ENCODE measurements at regions not wholly inside any gene's neighbourhood (a gene's known extent, or its start where the extent isn't known, plus 50 kb on each side); places are given as distances from the start of the nearest gene placed in this dataset.
"Not testable (repeated sequence)": the region's sequence is repeated elsewhere in the genome, so short reads cannot be mapped to it uniquely, and the experiment has no call there.

- no peak for DNase-seq (ENCODE audit: low read depth in 2 of 2)
These were observed 259.6 kb downstream of the CCER1 start for GRCh38 chr12:90695415-90695814.

- no peak for DNase-seq (ENCODE audit: low read depth in 2 of 2)
These were observed 264.9 kb downstream of the CCER1 start for GRCh38 chr12:90690120-90690519.

DNA sequence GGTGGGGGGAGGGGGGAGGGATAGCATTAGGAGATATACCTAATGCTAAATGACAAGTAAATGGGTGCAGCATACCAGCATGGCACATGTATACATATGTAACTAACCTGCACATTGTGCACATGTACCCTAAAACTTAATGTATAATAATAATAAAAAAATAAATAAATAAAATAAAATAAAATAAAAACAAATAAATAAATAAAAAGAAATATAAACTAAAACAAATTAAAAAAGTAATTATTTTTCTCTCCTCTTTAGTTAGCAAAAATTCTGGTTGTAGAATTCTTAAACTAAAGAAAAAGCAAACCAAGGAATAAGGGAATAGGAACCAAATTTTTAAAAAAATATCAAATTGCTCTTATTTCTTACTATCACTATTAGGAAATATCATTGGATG, 267.3 kb downstream of the CCER1 start:
- DNase-seq (ENCODE audit: low read depth in 2 of 2): not testable (repeated sequence)

DNA sequence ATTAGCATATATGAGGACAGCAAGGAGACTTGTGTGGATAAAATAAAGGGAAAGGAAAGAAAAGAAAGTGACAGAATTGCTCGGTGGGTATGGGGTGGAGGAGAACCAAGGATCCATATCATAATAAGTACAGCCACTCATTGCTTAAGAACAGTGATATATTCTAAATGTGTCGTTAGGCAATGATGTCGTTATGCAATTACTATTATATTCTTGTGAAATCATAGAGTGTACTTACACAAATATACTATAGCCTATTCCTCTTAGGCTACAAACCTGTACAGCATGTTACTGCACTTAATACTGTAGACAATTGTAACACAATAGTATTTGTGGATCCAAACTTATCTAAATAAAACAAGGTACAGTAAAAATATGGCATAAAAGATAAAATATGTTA, 271.1 kb downstream of the CCER1 start:
- DNase-seq (ENCODE audit: low read depth in 2 of 2): no peak

GRCh38 chr12:90682398-90682797, 272.6 kb downstream of the CCER1 start:
- no peak for DNase-seq (ENCODE audit: low read depth in 2 of 2)

DNA sequence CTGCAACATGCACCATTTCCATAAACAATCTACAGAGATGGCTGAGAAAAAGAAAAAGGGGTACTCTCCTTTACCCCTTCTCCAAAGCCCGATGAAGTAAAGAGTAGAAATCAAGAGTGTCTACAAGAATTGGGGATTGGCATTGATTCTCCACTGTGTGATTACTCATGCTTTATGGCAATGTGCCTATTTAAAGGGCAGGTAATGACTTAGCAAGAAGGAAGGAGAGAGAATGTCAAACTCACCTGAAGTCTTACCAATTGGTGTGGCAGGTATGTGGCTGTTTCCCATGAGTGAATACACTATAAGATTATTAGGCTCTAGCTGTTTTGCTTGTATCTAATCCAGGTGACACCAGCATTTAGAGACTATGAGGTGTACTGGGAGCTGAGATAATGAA, 275.3 kb downstream of the CCER1 start:
- no peak for DNase-seq (ENCODE audit: low read depth in 2 of 2)

DNA sequence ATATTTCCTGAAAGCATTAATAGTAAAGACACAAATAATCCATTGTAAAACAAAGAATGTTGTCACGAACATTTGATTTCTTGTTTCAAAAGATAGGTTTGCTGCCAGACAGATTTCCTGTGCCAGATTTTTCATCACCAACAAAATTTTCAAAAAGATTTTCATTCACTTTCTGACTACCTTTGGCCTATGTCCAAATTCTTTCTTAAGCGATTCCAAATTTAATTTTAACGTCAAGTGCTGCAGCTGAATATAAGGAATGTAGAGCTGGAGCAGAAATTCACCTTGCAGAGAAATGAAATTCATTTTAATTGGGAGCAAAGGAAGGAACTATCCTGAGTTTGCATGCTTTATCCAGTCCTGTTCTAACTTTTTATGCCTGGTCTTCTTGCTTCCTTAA, 277.4 kb downstream of the CCER1 start:
- DNase-seq (ENCODE audit: low read depth in 2 of 2): no peak

GRCh38 chr12:90677055-90677454, 277.9 kb downstream of the CCER1 start:
- no peak for DNase-seq (ENCODE audit: low read depth in 2 of 2)

- DNase-seq (ENCODE audit: low read depth in 2 of 2): no peak
These were observed 279.9 kb downstream of the CCER1 start for GRCh38 chr12:90675106-90675505.

GRCh38 chr12:90672081-90672480, 282.9 kb downstream of the CCER1 start:
- no peak for DNase-seq (ENCODE audit: low read depth in 2 of 2)

- not testable (repeated sequence) for DNase-seq (ENCODE audit: low read depth in 2 of 2)
These were observed 291.0 kb downstream of the CCER1 start for GRCh38 chr12:90663949-90664348.

DNA sequence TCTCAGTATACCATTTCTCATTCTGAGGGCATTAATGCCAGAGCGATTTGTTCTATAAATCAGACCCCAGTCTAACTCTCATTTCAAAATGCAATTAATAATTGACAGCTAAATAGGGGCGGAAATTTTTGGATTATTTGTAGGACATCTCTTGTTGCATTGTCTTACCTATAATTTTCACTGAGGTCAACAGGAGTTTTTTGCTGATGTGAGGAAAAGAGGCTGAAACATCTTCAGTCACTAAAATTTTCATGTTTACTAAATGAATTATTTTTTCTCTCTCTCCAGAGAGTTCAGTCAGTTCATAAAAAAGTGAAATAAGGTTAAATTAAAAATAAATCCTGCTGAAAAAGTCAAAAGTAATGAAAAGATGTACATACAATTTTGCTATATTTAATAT, 295.9 kb downstream of the CCER1 start:
- no peak for DNase-seq (ENCODE audit: low read depth in 2 of 2)

DNA sequence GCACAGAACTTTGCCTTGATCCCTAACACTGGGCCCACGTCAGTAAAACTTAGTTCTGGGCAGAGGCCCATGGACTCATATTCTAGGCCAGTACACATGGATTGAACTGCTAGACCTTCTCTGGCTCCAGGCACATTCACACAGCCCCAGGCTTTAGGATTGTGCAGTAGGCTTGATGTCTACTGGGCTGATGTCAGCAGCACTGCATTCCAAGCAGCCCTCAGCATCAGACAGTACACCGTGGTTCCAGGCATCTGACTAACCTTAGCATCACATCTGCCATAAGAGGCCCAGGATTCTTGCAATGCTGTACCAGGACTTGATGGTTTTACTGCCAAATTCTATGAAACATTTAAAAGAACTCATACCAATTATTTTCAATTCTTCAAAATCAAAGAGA, 301.9 kb downstream of the CCER1 start:
- DNase-seq (ENCODE audit: low read depth in 2 of 2): no peak

- DNase-seq (ENCODE audit: low read depth in 2 of 2): no peak
These were observed 302.7 kb downstream of the CCER1 start for GRCh38 chr12:90652280-90652679.

DNA sequence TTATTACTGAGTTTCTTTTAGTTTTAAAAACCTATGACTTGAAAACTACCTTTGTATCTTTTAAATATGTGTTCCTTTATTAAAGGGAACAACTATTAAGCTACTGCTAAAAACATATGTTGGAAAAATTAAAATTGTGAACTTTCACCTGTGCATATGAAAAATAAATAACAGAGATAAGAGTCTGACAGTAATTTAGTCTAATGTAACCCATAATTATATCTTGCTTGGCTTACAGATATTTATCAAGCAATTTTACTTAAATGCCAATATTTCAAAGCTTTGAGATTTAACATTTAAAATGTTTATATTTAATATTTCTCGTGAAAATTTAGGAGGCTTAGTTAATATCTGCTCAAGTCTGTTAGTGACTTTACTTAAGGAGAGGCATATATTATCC, 309.8 kb downstream of the CCER1 start:
- no peak for DNase-seq (ENCODE audit: low read depth in 2 of 2)

- DNase-seq (ENCODE audit: low read depth in 2 of 2): no peak
These were observed 323.3 kb downstream of the CCER1 start for GRCh38 chr12:90631591-90632212.

- DNase-seq (ENCODE audit: low read depth in 2 of 2): no peak
These were observed 325.0 kb downstream of the CCER1 start for GRCh38 chr12:90630006-90630405.

DNA sequence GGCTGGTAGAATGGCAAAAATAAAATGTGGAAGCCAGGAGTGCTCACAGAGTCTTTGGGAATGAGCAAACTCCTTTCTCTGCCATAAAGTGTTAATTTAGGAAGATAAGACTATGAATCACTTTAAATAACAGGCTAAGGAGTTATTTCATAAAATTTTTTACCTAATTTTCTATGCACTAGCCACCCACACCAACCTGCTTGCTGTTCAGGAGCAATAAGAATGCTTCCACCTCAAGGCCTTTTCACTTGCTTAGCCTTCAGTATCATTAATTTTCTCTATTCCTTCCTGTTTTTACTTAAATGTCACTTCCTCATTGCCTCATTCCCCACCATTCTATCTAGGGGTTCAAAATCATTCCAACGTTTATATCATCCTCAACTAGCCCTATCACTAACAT, 326.8 kb downstream of the CCER1 start:
- DNase-seq (ENCODE audit: low read depth in 2 of 2): no peak

DNA sequence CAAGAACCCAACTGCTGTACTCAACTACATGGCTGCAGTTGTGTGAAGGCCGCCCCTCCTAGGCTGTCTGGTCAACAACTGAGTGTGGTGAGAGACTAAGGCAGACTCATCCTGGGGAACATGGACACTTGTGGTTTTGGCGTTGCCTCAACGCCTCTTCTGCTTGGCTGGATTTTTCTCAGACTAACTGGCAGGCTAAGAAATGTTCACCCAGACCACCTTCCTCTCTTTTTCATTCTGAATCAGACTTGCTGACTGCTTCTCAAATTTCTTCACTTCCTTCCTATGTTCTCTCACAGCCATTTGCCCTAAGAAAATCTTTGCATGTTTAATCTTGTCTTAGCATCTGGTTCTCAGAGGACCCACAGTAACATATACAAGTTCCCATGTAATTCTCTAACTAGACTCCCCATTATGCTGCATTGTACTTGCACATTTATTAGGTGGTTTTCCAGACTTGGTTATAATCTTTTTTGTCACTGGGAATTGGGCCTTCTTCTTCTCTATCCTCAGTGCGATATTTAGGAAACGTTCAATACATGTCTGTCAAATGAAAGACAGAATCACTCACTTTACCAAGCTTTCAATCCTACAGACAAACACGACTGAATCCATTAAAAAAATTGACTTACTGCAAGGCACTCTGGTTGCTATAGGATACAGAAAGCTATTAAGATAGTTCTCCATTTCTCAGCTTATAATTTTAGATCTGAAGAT, 327.6 kb downstream of the CCER1 start:
- DNase-seq (ENCODE audit: low read depth in 2 of 2): no peak

DNA sequence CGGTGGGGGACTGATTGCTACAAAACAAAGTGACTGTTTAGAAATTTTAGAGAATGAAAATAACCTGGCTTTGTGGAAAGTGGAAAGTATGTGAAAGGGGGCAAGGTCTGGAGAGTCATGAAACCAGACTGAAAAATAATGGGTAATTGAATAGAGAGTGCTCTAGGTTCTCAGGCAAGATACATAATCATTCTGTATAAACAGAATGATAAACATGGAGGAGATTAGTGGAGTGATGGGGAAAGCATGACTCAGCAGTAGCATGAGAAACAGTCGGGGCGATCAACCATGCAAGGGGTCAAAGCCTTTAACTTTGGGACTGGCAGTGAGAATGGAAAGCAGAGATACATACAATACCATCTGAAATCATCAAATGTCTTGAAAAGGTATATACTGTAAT, 332.5 kb downstream of the CCER1 start:
- no peak for DNase-seq (ENCODE audit: low read depth in 2 of 2)

GRCh38 chr12:90621927-90622326, 333.0 kb downstream of the CCER1 start:
- DNase-seq (ENCODE audit: low read depth in 2 of 2): no peak

GRCh38 chr12:90619943-90620342, 335.0 kb downstream of the CCER1 start:
- no peak for DNase-seq (ENCODE audit: low read depth in 2 of 2)

DNA sequence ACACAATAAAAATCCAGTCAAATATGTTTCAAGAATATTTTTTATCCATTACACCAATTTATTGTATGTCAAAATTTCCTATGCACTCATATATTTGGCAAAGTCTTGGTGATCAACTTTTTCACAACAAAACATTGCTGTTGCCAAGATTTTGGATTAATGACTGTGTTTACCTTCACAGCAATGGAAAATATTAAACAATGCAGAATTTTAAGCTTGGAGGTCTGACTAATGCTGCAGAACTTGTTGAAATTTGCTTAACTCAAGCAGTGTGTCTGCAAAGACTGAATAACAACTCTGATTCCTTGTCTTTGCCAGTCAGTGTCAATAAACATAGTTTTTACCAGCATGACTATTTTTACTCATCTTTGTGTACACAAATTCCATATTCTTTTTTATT, 336.4 kb downstream of the CCER1 start:
- no peak for DNase-seq (ENCODE audit: low read depth in 2 of 2)

- DNase-seq (ENCODE audit: low read depth in 2 of 2): no peak
These were observed 343.1 kb downstream of the CCER1 start for GRCh38 chr12:90611891-90612290.
